HL-60 (cell line): ENCODE measurements at regions not wholly inside any gene's neighbourhood (a gene's known extent, or its start where the extent isn't known, plus 50 kb on each side); places are given as distances from the start of the nearest gene placed in this dataset.

Experiments
- DNase-seq, 2 experiments: peaks; one replicate each; pipeline ENCODE4 v3.0.0-alpha.2; 2010 to 2020; ENCODE audit warnings: low read depth in 1 of 2, low spot score in 1 of 2
- H3K27ac ChIP-seq: fragments of 250-450 bp; sonication (Bioruptor Pico); replicated peaks from 2 replicates; pipeline ENCODE4 v1.5.1; 2020; ENCODE audit warnings: mild to moderate bottlenecking, moderate library complexity
- H3K27me3 ChIP-seq: fragments of 250-450 bp; sonication (Bioruptor Pico); 2 replicates; pipeline ENCODE4 v1.5.1; 2021; ENCODE audit warnings: mild to moderate bottlenecking, moderate library complexity; ENCODE audit not compliant: insufficient read depth, poor library complexity, severe bottlenecking
- H3K4me3 ChIP-seq: replicated peaks from 2 replicates; pipeline ENCODE4 v1.5.1; 2011; ENCODE audit warnings: mild to moderate bottlenecking, control low read depth, low read length; ENCODE audit not compliant: insufficient read depth
- GABPA ChIP-seq: IDR thresholded peaks from 2 replicates; pipeline ENCODE4 v1.6.1; 2012; ENCODE audit warnings: low read depth
- POLR2AphosphoS5 ChIP-seq: IDR thresholded peaks from 2 replicates; pipeline ENCODE4 v1.6.1; 2012; ENCODE audit warnings: low read depth
- SPI1 ChIP-seq: IDR thresholded peaks from 2 replicates; pipeline ENCODE4 v1.6.1; 2012; ENCODE audit warnings: low read depth, mild to moderate bottlenecking, borderline replicate concordance
- TF ChIP-seq, protein P1 (sequence below): IDR thresholded peaks from 2 replicates; pipeline ENCODE4 v1.6.1; 2012; ENCODE audit warnings: low read depth; ENCODE audit not compliant: insufficient replicate concordance
- TF ChIP-seq, protein P2 (sequence below): IDR thresholded peaks from one replicate; pipeline ENCODE4 v1.5.1; 2011; ENCODE audit warnings: low read length, control low read depth, inconsistent platforms; ENCODE audit not compliant: insufficient read depth

DNA sequence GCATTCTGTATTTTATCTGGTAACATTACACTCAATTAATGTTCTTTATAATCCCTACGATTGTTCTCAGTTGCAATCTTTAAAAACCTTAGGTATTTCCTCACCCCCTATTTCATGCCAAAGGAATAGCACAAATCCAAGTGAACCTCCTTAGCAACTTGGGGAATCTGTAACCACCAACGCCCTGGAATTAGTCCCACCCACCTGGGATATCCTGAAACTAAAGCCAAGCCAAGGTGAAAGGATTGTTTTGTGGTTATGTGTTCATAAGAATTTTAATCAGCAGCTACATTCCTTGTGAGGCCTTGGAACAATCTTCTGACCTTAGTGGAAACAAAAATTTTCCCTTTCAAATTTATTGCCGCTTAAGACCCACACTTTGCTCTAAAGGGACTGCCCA, 908.7 kb downstream of the TTLL7 start:
- Histone ChIP-seq H3K27me3 (no peaks in the 10 kb centered on the region), H3K27ac (no peak overlapping the region), H3K4me3 (no peak overlapping the region)
- no peak for TF ChIP-seq GABPA
- TF ChIP-seq, protein P1, sequence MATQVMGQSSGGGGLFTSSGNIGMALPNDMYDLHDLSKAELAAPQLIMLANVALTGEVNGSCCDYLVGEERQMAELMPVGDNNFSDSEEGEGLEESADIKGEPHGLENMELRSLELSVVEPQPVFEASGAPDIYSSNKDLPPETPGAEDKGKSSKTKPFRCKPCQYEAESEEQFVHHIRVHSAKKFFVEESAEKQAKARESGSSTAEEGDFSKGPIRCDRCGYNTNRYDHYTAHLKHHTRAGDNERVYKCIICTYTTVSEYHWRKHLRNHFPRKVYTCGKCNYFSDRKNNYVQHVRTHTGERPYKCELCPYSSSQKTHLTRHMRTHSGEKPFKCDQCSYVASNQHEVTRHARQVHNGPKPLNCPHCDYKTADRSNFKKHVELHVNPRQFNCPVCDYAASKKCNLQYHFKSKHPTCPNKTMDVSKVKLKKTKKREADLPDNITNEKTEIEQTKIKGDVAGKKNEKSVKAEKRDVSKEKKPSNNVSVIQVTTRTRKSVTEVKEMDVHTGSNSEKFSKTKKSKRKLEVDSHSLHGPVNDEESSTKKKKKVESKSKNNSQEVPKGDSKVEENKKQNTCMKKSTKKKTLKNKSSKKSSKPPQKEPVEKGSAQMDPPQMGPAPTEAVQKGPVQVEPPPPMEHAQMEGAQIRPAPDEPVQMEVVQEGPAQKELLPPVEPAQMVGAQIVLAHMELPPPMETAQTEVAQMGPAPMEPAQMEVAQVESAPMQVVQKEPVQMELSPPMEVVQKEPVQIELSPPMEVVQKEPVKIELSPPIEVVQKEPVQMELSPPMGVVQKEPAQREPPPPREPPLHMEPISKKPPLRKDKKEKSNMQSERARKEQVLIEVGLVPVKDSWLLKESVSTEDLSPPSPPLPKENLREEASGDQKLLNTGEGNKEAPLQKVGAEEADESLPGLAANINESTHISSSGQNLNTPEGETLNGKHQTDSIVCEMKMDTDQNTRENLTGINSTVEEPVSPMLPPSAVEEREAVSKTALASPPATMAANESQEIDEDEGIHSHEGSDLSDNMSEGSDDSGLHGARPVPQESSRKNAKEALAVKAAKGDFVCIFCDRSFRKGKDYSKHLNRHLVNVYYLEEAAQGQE, result no peak
- no peak for TF ChIP-seq SPI1
- TF ChIP-seq POLR2AphosphoS5, result no peak
- TF ChIP-seq, protein P2, sequence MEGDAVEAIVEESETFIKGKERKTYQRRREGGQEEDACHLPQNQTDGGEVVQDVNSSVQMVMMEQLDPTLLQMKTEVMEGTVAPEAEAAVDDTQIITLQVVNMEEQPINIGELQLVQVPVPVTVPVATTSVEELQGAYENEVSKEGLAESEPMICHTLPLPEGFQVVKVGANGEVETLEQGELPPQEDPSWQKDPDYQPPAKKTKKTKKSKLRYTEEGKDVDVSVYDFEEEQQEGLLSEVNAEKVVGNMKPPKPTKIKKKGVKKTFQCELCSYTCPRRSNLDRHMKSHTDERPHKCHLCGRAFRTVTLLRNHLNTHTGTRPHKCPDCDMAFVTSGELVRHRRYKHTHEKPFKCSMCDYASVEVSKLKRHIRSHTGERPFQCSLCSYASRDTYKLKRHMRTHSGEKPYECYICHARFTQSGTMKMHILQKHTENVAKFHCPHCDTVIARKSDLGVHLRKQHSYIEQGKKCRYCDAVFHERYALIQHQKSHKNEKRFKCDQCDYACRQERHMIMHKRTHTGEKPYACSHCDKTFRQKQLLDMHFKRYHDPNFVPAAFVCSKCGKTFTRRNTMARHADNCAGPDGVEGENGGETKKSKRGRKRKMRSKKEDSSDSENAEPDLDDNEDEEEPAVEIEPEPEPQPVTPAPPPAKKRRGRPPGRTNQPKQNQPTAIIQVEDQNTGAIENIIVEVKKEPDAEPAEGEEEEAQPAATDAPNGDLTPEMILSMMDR, result no peak
- no peak for DNase-seq

DNA sequence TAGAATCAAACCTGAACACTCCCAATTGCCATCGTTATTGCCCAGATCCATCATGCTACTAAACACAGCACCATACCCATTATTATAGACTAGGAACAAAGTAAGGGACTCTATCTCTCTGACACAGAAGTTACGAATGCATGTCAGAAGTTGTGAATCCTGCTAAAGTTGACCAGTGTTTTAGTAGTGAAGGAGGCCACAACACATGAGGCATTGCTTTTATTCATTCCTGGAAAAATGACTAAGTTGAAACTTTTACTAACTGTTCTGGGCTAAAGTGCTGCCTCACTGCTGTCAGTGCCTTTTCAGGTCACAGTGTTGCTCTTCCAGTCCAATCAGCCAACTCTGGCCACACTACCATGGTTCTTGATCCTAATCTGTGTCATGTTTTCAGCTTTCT, 911.1 kb downstream of the TTLL7 start:
- TF ChIP-seq, protein P2, result no peak
- no peak for TF ChIP-seq GABPA
- TF ChIP-seq SPI1, result no peak
- no peak for TF ChIP-seq POLR2AphosphoS5
- TF ChIP-seq, protein P1, result no peak
- DNase-seq, result no peak
- H3K27me3 ChIP-seq, result no peaks in the 10 kb centered on the region
- no peak overlapping the region for H3K27ac ChIP-seq
- no peak overlapping the region for H3K4me3 ChIP-seq

DNA sequence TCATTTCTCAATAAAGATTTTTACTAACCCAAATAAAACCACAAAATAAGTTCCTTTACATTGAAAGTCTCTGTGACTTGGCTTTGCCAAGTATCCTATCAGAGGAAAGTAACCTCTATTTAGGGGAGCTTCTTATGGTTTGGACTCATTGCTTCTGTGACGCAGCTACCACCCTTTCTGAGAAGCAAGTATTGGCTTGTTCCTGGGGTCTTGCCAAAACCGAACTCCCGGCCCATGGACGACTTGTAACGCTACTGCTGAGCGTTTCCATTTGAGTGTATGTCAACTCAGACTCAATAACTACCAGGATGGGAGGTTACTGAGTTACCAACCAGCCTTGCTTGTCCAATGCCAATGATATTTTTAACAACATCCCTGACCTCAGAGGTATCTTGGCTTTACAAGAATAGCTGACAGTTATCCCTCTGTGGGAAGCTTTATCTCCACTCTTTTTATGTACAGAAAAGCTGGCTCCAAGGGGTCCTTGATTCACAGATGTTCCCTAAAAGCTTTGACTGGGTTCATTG, 911.9 kb downstream of the TTLL7 start:
- H3K4me3 ChIP-seq, result no peak overlapping the region
- no peak for TF ChIP-seq SPI1
- H3K27me3 ChIP-seq, result no peaks in the 10 kb centered on the region
- DNase-seq, result no peak
- no peak overlapping the region for H3K27ac ChIP-seq

DNA sequence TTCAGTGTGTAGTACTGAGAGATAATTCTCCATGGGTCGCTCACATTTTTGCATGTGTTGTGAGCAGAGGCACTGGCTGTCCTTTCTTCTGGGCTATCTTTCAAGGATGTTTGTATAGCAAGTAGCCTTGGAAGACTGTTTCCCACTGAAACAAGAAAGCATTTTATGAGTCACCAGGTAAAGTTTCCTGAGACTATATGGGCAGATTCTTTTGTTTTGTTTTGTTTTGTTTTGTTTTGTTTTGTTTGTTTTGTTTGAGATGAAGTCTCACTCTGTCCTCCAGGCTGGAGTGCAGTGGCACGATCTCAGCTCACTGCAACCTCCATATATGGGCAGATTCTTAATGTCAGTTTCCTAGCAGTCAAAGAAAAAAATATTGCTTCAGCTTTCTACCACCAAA, 912.6 kb downstream of the TTLL7 start:
- TF ChIP-seq, protein P2, result no peak
- no peak for TF ChIP-seq POLR2AphosphoS5
- TF ChIP-seq GABPA, result no peak
- no peak for TF ChIP-seq SPI1
- TF ChIP-seq, protein P1, result no peak
- no peak for DNase-seq
- Histone ChIP-seq H3K4me3 (no peak overlapping the region), H3K27me3 (no peaks in the 10 kb centered on the region), H3K27ac (no peak overlapping the region)
